HuH-7.5 (cell line): ENCODE measurements at regions not wholly inside any gene's neighbourhood (a gene's known extent, or its start where the extent isn't known, plus 50 kb on each side); places are given as distances from the start of the nearest gene placed in this dataset.
"Not testable (repeated sequence)": the region's sequence is repeated elsewhere in the genome, so short reads cannot be mapped to it uniquely, and the experiment has no call there.

Source experiments
- DNase-seq: peaks from one replicate; pipeline ENCODE4 v3.0.0; 2011; ENCODE audit warnings: low spot score

DNA sequence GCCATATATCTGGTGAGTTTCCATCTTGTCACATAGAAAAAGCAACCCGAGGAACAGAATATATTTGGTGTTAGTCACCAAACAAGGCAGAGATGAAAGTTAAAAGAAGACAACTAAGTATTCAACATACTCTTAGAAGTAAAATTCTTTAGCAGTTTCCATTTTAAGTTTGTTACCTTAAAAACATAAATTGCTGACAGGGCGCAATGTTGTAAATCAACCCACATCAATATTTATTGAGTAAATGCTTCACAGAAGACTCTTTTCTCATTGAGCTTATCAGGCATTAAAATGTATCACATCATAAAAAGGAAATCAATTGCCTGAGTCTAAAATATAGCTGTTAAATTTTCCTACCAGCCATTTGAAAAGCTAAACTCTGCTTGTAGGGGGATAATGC is 603.0 kb downstream of the FBXO15 start:
- DNase-seq, result no peak

DNA sequence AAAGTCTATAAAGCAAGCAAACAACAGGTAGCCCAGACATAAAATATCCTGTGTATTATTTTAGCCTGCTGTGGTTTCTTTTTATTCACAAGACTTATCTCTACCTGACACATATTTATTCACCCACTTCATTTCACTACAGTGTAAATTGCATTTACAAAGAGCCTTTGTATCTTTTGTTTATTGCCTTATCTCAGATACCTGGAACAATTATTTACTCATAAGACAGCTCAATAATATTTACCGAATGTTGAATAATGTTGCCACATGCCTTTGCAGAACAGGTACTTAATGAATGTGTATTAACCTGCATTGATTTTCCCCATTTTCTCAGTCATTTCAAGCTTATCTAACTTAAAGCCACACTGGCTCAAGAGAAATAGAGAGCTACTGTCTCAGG is 603.6 kb downstream of the FBXO15 start:
- DNase-seq, result no peak

DNA sequence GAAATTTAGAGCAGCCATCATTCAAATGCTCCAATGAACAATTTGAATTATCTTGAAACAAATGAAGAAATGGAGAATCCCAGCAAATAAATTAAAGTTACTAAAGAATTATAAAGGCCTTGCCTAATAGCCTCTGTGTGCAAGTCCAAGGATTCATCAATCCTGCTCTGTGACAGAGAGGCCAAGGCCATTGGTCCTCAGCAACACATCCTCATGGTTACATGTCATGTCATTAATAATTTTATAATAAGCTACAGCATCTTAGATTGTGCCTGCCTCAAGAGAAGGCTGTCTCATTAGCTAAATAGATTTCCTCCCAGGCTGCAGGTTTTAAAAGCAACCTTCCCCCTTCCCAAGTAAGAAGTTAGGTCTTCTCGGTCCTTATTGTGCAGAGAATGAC is 611.6 kb downstream of the FBXO15 start:
- no peak for DNase-seq

DNA sequence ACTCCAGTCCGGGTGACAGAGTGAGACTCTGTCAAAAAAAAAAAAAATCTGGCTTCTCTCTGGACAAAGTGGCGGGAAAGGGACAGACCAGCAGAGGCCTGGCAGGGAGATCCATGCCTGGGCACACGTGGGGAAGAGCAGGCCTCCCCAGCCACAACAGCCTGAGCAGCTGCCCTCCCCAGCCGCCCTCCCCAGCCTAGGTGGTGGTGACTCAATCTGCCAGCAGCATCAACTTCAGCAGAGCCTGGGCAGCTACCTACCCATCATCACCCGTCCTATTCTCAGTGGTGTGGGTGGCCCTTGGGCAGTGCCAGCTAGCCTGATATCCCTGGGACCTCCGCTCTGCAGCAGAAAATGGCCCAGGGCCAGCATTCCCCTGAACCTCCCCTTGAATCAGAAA is 612.4 kb downstream of the FBXO15 start:
- no peak for DNase-seq

DNA sequence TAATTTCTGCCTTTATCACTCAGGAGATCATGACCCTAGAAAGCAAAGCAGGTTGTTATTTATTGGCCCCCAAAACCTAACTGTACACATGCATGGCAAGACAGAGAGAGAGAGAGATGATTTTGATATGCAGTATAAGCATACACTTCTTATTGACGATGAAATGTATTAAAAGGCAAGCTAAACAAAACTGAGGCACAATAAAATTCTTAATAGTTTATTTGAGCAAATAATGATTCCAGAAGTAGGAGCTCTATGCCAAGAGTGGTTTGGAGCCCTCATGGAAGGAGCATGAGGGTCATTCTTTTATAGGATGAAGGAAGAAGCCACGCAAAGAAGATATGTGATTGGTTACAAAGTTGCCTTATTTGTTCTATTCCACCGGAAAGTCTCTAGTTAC is 616.0 kb downstream of the FBXO15 start:
- no peak for DNase-seq

DNA sequence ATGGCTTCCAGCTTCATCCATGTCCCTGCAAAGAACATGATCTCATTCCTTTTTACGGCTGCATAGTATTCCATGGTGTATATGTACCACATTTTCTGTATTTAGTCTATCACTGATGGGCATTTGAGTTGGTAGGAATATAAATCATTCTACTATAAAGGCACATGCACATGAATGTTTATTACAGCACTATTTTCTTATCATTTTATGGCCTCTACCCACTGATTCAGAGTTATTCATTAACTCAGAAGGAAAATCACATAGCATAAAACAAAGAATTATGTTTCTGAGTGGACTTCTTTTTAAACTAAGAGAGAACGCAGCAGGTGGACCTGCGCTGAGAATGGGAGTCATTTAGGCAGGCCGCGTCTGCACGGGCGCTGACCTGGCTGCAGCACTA is 619.6 kb downstream of the FBXO15 start:
- DNase-seq, result no peak

DNA sequence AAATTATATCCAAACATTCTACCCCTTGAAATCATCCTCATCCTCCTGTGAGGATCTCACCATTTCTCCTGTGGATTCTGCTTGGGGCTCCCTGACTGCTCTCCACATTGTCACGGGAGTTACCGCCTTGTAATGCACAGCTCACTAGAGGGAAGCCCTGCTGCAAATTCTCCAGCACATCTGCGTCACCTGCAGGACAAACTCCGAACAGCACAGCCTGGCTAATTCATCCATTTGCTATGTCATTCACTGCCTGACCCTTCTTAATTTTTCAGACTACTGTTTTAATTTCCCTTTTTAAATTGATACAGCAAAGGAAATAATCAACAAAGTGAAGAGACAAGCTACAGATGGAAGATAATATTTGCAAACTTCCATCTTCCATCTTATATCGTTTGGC is 627.4 kb downstream of the FBXO15 start:
- no peak for DNase-seq

DNA sequence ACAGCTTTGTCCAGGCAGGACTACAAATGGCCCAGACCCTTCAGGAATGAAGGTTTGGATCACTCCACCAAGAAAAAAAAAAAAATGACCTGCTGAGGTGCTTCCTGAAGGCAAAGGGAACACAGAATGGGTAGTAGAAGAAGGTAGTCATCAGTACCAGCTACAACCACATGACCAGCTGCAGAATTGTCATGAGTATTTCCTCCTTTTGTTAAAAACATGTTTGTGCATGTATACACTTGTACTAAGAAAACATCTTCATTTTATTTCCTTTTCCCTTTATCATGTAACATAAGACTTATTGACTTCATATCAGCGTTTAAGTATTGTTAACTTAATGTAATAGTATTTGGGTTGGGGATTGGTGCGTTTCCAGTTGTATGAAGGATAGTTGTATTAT is 631.6 kb downstream of the FBXO15 start:
- not testable (repeated sequence) for DNase-seq

DNA sequence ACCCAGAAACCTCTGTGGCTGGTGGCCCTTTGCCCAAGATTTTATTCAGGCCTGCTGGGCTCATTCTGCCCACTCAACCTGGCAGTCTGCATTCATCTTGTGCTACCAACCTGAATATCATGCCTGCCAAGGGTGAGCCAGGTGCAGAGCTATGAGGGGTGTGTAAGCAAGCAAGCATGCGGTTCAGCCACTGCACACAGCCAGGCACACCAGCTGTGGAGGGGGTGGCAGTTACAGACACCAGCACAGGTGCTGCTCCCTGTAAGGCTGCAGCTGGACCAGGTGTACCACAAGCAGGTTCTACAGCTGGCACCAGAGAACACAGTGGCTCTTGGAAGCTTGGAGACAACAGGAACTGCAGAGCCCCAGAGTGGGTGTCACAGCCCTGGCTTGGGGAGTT is 633.2 kb downstream of the FBXO15 start:
- DNase-seq, result no peak

DNA sequence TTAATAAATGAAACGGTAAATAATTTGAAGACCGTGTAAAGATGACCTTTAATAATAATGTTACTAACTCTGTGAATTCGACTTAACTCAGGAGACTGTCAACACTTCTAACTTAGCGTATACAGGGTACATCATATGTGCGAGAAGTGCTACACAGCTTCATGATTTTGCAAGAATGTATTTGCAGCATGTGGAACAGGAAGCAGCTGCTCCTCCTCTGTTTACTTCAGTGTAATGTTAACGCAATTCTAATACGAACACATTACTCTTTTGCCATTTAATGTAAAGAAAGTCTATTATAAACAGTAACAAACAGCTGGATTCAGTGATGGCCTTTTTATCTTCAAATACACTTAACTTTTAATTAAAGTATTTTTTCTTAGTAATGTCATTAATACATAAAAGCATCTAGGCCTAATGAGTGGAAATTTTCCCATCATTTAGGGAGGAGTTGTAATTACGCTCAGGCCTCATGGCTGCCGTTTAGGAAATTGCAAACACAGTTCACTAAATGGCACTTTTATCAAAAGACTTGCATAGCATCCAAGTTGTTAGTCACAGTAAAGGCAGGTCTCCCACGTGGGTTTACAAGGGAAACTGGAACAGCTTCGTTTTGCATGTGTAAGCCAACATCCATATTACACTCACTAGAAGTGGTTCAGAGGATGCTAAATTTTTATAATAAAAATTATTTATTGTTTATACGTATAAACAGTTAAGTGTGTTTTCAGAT is 635.7 kb downstream of the FBXO15 start:
- DNase-seq, result no peak

DNA sequence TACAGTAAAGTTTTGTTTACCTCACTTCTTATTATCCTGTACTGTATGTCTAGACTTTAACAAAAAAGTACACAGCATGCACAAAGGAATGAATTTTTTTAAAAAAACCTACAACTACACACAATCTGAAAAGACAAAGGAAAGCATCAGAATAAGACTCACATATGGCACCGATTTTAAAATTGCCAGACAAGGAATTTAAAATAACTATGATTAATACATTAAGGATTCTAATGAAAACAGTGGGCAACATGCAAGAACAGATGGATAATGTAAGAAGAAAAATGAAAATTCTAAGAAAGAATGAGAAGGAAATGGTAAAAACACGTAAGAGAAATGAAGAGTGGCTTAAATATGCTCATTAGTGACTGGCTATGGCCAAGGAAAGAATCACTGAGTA is 638.2 kb downstream of the FBXO15 start:
- DNase-seq, result no peak

DNA sequence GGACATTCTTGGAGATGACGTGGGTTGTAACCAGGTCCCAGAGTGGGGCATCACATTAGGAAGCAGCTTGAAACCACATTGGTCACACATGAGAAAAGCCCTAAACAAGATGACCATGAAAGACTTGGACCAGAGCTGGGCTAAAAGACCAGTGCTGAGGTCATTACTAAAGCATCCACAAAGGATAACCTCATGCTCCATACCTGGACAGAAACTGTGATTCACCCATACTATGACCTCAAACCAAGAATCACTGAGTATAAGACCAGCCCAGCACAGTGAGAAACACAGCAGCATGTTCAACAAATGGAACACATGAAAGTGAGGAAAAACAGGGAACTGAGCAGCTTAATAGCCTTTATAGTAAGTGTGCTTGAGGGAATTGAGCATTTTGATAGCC is 635.5 kb upstream of the NETO1 start:
- DNase-seq, result no peak

DNA sequence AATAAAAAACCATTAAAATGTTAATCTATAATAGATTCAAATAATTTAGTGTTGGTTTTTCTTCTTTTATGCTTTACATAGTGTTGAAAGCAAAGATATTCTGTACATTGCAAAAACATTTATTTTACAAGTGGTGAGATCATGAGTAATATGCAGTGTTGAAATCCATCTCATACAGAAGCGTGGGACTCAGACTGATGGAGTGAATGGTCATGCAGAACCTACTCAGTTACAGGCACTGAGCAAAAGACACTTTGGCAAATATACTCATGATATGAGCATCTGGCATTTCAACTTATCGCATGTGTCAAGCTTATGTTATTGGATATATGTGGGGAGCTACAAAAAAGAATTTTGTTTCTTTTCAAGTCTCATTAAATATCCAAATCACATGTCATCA is 620.2 kb upstream of the NETO1 start:
- DNase-seq, result no peak

DNA sequence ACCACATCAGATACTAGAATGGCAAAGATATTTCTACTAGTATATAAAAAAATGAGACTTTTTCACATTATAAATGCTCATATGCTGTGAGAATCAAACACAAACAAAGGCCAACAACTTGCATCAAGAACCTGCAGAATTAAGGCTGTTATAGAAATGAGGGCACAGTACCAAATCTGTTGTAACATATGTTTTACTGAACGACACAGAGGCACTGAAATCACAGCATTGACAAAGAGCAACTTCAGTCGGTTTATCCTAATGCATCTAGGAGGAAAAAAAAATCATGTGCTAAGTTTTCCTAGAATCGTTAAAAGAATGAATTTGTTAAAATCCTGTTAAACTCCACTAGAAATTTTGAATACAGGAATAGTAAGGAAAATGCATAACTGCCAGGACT is 617.4 kb upstream of the NETO1 start:
- no peak for DNase-seq

DNA sequence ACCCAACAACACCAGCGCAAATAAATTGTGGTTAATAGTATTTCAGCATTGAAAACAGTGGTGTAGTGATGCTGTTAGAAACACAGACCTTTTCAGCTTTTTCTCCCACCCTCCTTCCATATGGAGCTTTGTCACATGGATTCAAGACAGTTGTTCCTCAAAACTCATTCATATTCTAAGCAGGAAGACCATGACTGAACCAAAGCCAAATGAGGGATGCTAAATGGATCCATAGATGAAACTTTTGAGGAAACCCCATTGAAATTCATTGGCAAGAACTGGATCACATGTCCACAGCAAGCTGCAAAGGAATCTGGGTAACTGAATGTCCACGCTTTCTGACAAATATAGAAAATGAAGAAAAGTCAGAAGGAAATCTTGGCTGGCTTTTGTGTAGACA is 615.1 kb upstream of the NETO1 start:
- DNase-seq, result no peak

DNA sequence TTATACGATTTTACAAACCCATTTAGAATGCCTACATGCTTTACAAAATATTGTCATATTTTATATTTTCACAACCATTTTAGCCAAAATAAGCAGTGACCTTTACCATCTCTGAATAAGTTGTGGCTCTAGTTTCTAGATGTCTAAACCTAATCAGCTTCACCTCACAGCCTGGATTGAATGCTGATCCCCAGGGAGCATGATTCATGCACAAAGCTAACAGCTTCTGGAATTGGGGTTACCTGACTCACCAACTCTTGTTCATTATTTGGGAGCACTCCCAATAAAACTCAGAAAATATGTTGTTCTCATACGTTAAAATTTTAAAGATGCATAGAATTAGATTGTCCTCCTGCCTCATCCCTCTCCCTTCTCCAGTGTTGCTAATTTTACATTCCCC is 611.7 kb upstream of the NETO1 start:
- DNase-seq, result no peak

DNA sequence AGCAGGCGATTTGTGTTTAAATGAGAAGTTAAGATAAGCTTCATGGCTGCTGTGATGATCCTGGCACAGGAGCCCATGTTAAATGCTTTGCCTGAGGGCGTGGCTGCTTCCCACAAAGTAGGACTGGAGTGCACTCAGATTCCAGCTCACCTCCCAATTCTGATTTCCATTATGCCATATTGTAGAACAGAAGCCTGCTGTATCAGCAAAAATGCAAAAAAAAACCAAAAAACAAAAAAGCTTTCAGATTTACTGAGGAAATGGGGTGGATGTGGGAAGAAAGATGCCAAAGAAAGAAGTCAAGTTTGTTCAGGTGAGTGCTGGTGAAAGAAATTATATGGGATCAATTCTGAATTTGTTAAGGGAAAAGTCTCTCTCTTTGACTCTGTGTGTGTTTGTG is 610.4 kb upstream of the NETO1 start:
- DNase-seq, result no peak

DNA sequence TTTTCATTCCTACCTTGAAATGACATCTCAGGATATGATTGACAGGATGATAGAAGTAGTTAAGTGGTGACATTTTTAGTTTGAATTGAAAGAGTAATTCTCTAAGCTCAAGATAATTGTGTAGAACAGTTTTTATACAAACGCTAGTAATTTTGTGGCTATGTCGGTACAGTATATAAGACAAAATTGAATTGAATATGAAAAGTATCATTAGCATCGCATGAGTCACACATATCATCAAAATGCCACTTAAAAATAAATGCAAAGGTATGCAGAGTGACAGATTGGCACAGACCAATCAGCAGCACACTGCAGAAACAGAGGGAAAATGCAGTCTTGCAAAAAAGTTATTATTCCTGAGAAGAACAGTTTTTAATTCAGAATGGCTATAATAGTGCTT is 608.2 kb upstream of the NETO1 start:
- DNase-seq, result no peak

DNA sequence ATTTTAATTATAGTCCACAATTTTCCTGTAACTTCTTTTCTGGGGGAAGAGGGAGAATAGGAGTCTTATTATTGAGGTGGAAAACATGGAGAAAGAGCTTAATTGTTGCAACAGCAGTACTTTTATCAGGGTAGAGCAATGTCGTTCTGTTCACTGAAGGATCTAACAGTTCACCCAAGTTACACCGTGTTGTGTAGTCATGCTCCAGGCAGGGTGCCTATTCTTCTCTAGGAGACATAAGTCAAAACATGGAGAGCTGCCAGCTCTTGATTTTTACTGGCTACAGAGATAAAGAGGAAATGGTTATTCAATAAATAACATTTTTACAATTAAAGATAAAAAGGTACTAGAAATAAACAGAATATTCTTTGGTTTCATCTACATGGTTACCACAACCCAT is 594.3 kb upstream of the NETO1 start:
- no peak for DNase-seq

DNA sequence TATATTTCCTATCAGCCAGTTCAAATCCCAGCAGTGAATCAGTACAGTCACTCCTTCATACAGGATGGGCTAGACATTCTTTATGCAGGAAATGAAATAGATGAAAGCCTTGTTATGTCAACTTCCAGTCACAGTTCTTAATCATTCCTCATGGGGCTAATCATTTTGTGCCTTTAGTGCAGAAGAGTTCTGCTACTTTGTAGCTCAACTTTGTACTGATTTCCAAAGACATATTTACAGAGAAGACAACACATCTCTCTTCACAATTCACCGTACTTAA is 593.9 kb upstream of the NETO1 start:
- DNase-seq, result no peak

DNA sequence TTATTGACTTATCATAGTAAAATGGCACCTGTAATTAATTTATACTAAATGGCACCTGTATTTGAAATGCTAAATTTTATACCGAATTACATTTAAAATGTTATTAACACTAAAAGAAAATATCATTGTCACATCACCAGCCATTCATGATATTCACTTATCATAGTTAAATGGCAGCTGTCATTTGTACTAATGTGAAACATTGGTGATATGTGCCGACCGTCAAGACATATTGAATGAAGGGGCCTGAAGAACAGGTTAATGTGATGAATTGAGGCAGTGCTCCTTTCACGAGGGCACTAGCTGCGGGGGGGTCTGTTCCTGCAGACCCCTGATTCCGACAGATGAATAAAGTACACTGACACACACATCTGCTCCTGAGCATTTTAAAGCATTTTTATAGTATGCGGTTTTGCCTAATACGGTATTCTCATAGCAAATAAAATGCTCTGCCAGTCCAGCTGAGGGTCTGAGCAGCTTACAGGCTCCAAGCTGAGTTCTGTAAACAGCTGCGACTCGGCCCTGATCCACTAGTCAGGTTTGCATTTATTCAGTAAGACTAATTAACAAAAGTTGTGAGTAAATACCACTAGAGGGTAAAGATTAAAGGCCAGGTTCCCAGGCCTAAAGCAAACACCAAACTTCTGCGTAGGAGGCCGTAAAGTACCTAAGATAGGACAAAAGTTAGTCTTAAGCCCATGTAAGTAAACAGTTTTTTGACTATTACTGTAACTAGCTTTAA is 593.4 kb upstream of the NETO1 start:
- DNase-seq, result no peak

DNA sequence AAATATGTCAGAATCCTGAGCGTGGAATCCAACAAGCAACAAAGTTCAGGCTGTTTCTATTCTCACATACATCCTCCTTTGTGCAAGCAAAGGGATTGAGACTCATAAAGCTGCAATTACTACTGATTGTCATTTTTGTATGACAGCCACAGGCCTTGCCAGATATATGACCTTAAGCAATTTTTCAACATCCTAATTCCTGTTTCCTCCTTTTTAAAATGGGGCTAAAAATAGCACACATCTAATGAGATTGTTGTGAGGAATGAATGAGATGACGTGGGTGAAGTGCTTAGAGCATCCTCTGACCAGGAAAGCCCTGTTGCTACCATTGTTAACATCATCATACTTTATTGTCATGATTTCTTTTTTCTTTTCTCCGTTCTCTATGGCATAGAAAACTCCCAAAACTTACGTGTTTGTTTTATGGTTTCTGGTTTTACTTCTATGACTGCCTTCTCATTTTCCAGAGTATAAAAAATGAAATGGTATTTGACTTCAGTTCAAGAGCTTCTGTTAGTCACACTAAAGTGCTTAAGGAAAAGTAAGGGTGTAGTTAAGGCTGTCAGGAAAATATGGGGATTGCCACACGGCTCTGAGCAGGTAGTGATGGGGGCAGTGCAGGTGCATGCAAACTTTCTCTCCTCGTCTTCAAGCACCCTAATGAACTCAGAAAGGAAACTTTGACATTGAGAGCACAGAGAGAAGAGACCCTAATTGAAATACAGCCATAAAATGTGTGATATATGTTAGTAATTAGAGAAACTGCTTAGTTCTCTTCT is 590.6 kb upstream of the NETO1 start:
- no peak for DNase-seq

DNA sequence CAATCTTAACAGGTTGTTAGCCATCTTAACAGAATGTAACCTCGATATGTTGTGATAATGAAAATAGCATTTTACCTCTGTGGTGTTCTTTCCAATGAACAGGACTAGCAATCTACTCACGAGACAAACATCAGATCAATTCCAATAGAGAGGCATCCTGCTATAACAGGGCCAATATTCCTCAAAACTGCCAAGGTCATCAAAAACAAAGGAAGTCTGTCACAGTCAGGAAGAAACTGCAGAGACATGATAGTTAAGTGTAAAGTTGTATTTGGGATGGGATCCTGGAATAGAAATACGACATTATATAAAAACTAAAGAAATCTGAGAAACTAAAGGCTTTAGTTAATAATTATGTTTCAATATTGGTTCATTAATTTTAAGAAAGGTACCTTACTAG is 588.9 kb upstream of the NETO1 start:
- DNase-seq, result no peak

DNA sequence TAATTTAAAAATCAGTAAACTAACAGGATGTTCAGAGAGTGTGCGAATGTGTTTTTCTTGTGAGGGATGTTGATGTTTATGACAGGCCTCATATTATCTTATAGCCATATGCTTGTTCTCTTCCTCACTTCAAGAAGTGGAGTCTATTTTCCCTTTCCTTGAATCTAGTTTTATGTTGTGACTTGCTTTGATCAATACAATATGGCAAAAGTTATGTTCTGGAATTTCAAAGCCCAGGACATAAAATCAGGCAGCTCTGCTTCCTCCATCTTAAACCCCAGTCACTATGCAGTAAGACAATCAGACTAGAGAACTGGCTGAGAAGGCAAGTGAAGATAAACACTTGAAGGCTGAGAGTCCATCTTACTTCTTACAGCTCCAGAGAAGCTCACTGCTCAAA is 585.1 kb upstream of the NETO1 start:
- no peak for DNase-seq
